NCI-H2107 treated with DMSO at 0.1 percent for 48 hours (cell line): ENCODE measurements at regions not wholly inside any gene's neighbourhood (a gene's known extent, or its start where the extent isn't known, plus 50 kb on each side); places are given as distances from the start of the nearest gene placed in this dataset.

Experiments
- DNase-seq: peaks from one replicate; lab custom pipeline; 2025; ENCODE audit not compliant: unreplicated experiment; lab: John Stamatoyannopoulos, UW

DNA sequence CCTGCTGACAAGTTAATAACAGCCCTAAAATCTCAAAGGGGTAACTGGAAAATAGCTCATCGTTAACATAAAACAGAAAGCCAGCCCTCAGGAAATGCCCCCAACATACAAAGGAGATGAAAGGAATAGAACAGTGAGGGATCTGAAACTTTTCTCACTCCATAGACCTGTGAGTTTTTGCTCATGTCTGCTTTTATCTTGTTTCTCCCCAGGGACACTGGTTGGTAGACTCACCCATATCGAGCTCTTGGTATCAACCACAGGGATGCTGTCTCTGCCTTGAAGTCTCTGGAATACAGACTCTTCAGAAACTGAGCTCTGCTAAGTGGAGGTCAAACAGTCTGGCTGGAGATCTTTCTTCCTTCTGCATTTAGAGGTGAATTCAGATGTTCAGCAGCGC, 77.4 kb upstream of the CAMK1G start:
- DNase-seq = no peak

DNA sequence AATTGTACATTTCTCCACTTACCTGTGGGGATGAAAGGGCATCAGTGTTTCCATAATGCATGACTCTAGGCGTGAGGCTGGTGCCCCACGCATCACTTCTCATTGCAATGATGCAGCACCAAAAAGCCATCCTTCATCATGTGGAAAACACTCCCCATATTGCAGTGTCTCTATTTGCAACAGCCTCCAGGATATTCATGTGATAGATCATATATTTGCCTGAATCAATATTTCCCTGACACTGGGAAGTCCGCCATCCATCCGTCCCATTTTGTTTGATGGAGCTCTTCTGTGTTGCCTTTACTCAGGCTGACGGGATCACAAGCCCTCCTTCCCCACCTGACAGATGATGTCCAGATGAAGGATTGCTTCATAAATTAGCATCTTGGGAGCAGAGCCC, 74.5 kb upstream of the CAMK1G start:
- no peak for DNase-seq

DNA sequence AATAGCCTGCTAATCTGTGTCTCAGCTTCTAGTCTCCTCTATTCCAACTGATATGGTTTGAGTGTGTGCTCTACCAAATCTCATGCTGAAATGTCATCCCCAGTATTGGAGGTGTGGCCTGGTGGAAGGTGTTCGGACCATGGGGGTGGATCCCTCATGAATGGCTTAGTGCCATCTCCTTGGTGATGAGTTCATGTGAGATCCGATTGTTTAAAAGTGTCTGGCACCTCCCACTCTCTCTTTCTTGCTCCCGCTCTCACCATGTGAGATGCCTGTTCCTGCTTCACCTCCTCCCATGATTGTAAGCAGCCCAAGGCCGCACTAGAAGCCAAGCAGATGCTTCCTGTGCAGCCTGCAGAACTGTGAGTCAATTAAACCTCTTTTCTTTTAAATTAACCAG, 73.5 kb upstream of the CAMK1G start:
- no peak for DNase-seq

DNA sequence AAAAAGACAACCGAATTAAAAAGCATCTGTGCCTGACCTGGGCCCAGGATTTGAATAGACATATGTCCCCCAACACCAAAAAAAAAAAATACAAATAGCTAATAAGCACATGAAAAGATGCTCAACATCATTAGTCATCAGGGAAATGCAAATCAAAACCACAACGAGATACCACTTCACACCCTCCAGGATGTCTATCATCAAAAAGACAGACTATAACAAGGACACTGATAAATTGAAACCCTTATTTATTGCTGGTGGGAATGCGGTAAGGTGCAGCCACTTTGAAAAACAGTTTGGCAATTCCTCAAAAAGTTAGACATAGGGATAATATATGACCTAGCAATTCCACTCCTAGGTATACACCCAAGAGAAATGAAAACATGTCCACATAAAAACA, 72.3 kb upstream of the CAMK1G start:
- no peak for DNase-seq

DNA sequence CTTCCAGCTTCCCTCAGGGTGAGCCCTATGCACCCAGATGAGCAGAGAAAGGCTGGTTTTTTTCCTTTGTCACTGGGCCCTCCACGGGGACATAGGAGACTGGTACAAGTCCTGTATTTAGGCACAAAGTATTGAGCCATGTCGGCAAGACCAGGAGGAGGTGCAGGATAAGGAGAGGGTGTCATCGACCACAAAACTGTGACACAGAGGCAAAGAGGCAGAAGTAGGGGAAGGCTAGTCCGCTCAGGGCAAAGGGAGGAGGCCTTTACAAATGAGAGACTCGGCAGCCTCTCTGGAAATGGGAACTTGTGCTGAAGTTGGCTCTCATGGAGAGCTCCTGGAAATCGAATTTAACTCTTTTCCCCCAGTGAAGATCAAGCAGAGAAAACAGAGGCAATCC, 70.7 kb upstream of the CAMK1G start:
- DNase-seq = no peak

DNA sequence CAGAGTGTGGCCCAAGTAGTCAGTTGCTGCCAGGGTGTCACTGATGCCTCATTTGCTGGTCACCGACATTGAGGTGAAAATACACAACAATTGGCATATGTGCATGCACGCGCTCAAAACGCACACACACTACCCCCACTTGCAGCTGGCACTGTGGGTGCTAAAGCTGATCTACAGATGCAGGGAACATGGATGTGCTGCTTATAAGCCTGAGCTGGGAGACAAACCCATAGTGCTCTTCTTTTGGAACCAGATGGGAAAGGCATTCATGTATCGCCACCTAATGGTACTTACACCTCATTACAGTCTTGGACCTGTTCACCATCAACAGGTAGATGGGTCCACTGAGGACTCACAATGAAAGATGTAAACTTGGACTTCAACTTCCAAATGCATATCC, 70.3 kb upstream of the CAMK1G start:
- DNase-seq = peak; percentile 91

DNA sequence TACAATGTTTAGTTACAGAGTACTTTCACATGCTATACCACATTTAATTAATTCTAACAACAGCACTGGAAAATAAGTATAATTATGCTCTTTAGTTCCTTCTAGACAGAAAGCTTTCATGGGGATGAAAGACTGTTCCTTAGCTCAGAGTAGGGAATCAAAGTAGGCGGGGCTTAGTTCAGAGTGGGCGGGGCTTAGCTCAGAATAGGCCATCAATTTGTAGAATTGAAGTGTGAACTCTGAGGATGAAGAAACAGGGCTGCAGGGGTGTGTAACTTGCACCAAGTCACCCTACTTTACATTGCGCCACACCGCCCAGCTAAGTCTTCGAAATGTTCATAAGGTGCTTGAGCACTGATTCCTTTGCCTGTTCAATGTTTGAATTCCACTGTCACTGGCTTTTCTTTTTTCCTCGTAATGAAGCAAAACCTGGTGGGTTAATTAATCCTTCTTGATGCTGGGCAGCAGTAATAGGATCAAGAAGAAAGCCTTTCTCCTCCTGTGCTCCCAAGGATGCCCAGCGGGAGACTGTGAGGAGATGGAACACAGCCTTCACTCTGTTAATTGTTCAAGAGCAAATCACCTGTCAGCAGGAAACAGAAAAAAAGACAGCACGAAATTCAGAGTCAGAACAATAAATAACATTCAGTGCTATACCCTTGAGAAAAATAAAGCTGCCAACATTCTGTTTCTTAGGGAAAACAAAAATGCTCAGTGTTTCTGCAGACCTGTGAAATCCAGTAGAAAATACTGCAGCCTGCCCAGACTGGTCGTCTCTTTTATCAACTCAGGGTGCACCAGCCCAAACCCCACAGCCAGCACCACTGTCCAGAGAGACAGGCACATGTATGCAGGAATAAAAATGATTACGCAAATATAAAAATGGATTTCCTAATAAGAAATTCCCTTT, 66.5 kb upstream of the CAMK1G start:
- DNase-seq = no peak

DNA sequence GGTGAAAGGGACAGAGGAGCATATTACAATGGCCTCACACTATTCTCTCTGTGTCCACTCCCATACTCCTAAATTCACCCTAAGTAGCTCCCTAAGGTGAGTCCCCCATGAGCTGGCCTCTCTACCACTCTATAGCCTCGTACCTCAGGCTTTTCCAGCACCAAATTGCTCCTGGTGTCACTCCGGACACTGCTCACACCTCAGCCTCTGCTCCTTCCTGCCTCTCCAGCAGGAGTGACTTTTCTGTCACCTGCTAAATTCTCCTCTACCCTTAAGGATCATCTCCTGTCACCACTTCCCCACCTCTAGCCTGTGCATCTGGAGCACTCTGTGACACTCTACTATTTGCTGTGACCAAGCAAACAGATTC, 65.8 kb upstream of the CAMK1G start:
- DNase-seq = no peak

DNA sequence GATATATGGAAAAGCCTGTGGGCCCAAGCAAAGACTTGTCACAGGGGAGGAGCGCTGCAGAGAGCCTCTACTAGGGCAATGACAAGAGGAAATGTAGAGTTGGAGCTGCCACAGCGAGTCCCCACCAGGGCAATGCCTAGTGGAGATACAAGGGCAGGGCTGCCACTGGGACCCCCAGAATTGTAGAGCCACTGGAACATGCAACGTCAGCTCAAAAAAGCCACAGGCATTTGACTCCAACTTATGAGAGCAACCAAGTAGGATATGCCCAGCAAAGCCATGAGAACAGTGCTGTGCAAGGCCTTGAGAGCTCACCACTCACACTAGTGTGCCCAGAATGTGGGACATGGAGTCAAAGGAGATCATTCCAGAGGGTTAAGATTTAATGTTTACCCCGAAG, 63.7 kb upstream of the CAMK1G start:
- no peak for DNase-seq

DNA sequence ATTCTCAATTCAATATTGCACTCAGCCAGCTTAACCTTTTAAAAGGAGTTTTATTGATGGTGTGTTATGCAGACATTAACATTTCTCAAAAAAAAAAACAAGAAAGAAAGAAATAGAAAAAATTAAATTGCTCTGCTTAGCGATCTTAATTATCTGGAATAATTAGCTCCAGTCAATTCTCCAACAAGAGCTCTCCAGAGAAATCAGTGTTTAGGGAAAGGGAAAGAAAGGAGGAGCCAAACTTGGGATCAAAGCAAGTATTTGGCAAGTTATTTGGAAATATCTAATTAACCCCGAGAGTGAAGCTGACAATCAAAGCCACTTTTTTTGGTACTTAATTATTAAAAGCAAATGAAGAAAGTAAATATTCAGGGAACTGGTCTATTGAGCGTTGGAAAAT, 60.7 kb upstream of the CAMK1G start:
- DNase-seq = no peak

DNA sequence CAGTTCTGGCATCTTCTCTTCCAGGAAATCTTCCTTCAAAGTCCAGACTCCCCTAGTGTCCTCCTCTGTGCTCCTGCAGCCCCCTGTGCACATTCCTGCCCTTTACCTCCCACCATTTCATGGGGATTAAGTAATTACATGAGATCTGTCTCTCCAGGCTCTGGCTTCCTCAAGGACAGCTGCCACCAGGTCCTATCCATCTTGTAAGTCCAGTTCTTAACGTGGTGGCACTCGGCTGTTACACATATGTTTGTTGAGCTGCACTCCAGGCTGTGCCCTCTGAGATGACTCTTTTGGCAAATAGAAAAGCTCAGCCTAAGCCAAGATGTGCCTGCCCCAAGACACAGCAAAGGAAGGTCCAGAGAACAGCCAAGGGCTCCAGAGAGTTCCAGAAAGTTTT, 57.4 kb upstream of the CAMK1G start:
- DNase-seq = no peak

DNA sequence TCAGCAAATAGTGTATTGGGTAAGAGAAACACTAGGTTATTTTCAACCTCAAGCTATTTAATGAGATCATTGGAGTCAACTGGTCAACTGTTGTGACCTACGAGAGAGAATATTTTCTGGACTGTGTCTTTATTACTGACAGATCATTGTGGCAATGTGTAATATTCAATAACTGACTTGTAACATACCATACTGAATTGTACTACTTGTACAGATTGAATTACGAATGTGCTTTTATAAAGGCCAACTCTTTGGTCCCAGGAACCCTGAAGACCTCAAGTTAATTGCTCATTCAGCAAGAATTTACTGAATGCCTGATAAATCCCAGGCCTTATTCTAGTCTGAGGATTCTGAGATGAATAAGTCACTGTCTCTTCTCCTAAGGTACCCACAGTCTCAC, 56.1 kb upstream of the CAMK1G start:
- DNase-seq = no peak

DNA sequence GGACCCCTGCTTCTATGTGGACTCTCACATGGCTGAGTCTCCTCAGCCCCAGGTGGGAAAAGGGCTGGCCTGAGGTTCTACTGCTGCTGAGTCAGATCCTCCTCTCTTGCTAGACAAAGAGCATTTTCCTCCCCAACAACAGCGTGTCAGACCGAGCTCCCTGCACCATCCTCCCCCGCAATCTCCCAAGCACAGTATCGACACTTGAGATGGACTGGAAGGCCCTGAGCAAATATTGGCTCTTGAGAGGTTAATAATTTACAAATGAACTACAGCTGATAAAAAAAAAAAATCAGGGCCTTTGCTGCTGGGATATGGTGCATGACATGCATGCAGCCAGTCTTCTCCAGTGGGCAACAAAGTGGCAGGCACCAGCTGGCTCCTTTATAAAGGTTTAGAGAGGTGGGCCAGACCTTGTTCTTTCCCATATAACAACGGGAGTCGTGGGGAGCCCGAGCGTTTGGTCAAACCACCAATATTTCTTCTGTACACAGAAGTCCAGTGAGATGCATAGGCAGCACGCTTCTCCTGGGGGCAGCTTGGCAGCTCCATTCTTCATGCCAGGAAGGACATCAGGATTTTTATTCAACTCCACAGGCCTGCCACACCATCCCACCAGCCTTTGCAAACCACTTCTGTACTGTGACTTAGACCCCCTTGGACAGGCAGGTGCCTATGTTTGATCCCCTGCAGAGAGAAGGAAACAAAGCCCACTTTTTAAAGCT, 55.4 kb upstream of the CAMK1G start:
- no peak for DNase-seq

DNA sequence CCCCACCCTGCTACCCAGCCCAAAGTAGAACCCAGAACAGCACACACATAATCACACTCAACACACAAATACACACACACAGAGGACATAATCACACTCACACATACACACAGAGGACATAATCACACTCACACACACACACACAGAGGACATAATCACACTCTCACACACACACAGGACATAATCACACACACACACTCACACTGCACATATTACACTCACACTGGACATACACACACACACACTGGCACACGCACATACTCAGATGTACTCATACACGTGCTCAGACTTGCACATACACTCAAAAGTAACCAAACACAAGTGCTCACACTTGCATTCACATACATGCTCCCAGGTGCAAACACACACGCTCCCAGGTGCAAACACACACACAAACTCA, 54.3 kb upstream of the CAMK1G start:
- DNase-seq = no peak

DNA sequence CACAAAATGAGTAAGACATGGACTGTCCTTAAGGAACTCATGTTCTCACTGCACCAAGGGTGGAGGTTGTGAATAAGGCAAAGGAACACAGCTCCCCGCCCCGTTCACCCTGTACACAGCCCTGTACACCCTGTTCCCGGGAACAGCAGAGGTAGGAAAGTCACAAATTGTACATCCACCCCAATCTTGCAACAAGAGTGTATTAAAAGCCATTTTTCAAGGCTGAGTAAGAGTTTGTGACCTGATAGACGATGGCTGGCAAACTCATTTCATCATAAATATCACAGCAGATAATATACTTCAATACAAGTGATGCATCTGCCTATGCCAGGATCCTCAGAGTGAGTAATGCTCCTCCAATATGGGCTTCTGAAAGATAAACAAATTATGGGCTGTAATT, 52.5 kb upstream of the CAMK1G start:
- DNase-seq = no peak

DNA sequence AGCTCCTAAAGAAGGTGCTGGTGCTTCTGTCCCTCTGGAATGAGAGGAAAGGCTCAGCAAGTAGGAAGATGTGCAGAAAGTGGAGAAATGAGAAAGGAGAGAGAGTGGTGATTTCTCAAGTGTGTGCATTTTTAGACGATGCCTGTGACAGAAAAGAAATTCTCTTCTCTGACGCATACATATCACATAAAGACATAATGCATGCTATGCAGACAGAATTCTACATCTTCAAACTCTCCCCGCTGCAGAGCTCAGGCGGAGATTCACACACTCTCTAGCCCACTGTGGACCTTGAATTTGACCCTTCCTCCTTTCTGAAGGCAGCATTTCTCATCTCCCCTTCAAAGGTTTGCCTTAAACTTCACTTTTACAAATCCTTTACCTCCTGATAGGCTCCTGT, 52.0 kb upstream of the CAMK1G start:
- no peak for DNase-seq
